AG10803 (cell line): ENCODE measurements at regions not wholly inside any gene's neighbourhood (a gene's known extent, or its start where the extent isn't known, plus 50 kb on each side); places are given as distances from the start of the nearest gene placed in this dataset.
A peak's percentile ranks its signal among the peaks of the same experiment; 100 is the strongest.

Source experiments
- DNase-seq: peaks from one replicate; pipeline ENCODE4 v3.0.0; 2010; ENCODE audit warnings: low read depth
- H3K4me3 ChIP-seq: 2 replicates; pipeline ENCODE4 v1.5.1; 2011; ENCODE audit warnings: mild to moderate bottlenecking, low read length, control low read depth
- CTCF ChIP-seq: conservative IDR thresholded peaks from 2 replicates; pipeline ENCODE4 v1.5.1; 2011; ENCODE audit warnings: mild to moderate bottlenecking, low read length, control low read depth, inconsistent platforms

- no peak for TF ChIP-seq CTCF
- no peak overlapping the region for H3K4me3 ChIP-seq
- DNase-seq = no peak
Observed at GRCh38 chr5:158607088-158607487, 492.6 kb downstream of the EBF1 start.

DNA sequence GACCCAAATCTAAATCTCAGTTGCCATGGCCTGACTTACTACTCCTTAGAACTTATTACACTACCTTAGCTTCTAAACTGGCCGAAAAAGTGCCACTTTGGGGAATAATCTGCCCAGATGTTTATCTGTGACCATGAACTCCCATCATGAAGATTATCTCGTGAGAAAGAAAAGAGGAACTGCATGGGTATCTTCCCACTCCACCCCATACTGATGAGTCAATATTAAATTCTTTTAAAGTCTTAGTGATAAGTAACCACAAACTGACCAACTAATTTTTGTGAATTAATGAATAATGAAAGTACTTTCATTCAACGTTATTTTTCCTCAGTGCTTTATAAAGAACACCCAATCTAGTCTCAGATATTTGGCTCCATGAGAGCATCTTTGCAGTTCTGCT, 493.5 kb downstream of the EBF1 start:
- TF ChIP-seq CTCF = no peak
- no peak overlapping the region for H3K4me3 ChIP-seq
- DNase-seq = no peak

GRCh38 chr5:158602981-158603380, 496.7 kb downstream of the EBF1 start:
- no peak for DNase-seq
- no peak for TF ChIP-seq CTCF
- no peak overlapping the region for H3K4me3 ChIP-seq

DNA sequence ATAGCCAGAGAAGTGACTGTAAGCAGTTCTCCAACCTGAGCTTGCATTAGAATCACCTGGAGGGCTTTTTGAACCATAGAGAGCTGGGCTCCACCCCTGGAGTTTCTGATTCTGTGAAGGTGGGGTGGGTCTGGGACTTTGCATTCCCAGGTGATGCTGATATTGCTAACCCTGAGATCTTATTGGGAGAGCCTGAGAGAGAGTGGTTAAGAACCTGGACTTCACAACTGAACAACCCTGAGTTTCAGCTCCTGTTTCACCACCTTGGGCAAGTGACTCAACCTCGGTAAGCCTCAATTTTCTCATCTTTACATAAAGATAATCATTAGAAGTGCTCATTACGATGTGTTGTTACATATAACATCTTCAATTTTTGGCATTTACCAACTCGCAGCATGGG, 498.6 kb downstream of the EBF1 start:
- no peak overlapping the region for H3K4me3 ChIP-seq
- DNase-seq = no peak
- TF ChIP-seq CTCF = no peak

GRCh38 chr5:158600679-158601078, 499.0 kb downstream of the EBF1 start:
- DNase-seq = no peak
- H3K4me3 ChIP-seq = no peak overlapping the region
- no peak for TF ChIP-seq CTCF

GRCh38 chr5:158599157-158599556, 500.6 kb downstream of the EBF1 start:
- no peak overlapping the region for H3K4me3 ChIP-seq
- peak; percentile 50 for DNase-seq
- TF ChIP-seq CTCF = no peak

- H3K4me3 ChIP-seq = no peak overlapping the region
- TF ChIP-seq CTCF = no peak
- DNase-seq = no peak
Observed at GRCh38 chr5:158594595-158595242, 505.0 kb downstream of the EBF1 start.
